ENCODE measurements at regions not wholly inside any gene's neighbourhood (a gene's known extent, or its start where the extent isn't known, plus 50 kb on each side); places are given as distances from the start of the nearest gene placed in this dataset.
"Not testable (repeated sequence)": the region's sequence is repeated elsewhere in the genome, so short reads cannot be mapped to it uniquely, and the experiment has no call there.

DNA sequence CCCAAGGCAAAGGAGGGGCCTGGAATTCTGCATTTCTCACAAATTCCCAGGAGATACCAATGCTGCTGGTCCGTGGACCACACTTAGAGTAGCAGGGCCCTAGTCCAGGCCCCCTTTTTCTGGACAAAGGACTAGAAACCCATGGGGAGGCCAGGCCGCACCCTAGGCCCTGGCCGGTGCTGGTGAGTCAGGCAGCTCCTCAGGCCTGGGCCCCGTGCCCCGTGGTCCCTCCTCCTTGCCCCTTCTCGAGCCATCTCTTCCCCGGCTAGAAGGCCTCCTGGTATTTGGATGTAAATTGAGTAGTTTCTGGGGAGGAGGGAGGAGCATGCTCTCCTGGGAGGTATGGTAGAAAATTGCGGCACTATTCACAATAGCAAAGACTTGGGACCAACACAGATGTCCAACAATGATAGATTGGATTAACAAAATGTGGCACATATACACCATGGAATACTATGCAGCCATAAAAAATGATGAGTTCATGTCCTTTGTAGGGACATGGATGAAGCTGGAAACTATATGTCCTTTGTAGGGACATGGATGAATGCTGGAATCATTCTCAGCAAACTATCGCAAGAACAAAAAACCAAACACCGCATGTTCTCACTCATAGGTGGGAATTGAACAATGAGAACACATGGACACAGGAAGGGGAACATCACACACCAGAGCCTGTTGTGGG is 91.9 kb downstream of the KATNIP start:
- TF ChIP-seq, protein P1, sequence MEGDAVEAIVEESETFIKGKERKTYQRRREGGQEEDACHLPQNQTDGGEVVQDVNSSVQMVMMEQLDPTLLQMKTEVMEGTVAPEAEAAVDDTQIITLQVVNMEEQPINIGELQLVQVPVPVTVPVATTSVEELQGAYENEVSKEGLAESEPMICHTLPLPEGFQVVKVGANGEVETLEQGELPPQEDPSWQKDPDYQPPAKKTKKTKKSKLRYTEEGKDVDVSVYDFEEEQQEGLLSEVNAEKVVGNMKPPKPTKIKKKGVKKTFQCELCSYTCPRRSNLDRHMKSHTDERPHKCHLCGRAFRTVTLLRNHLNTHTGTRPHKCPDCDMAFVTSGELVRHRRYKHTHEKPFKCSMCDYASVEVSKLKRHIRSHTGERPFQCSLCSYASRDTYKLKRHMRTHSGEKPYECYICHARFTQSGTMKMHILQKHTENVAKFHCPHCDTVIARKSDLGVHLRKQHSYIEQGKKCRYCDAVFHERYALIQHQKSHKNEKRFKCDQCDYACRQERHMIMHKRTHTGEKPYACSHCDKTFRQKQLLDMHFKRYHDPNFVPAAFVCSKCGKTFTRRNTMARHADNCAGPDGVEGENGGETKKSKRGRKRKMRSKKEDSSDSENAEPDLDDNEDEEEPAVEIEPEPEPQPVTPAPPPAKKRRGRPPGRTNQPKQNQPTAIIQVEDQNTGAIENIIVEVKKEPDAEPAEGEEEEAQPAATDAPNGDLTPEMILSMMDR (IDR thresholded peaks at IDR 0.05): not testable (repeated sequence)
- not testable (repeated sequence) for TF ChIP-seq POLR2A (IDR thresholded peaks at IDR 0.05)
